Nephron (organoid): ENCODE measurements at regions not wholly inside any gene's neighbourhood (a gene's known extent, or its start where the extent isn't known, plus 50 kb on each side); places are given as distances from the start of the nearest gene placed in this dataset.
A peak's percentile ranks its signal among the peaks of the same experiment; 100 is the strongest.

Source experiments
- H3K27ac Mint-ChIP-seq, 3 experiments: 2 replicates each; pipeline ENCODE4 v1.8.0; 2020; ENCODE audit warnings: mixed read lengths in 3 of 3, mild to moderate bottlenecking in 2 of 3, moderate library complexity in 1 of 3
- H3K27me3 Mint-ChIP-seq: 2 replicates; pipeline ENCODE4 v1.8.0; 2021; ENCODE audit warnings: low read depth, mild to moderate bottlenecking, moderate library complexity, mixed read lengths
- H3K36me3 Mint-ChIP-seq: 2 replicates; pipeline ENCODE4 v1.8.0; 2020; ENCODE audit warnings: low read depth, mixed read lengths
- H3K4me1 Mint-ChIP-seq: 2 replicates; pipeline ENCODE4 v1.8.0; 2020; ENCODE audit warnings: mixed read lengths
- H3K4me3 Mint-ChIP-seq, 3 experiments: 2 replicates each; pipeline ENCODE4 v1.8.0; 2020; ENCODE audit warnings: mild to moderate bottlenecking in 3 of 3, mixed read lengths in 3 of 3, moderate library complexity in 2 of 3
- H3K9me3 Mint-ChIP-seq: 2 replicates; pipeline ENCODE4 v1.8.0; 2020; ENCODE audit warnings: mixed read lengths
- CTCF ChIP-seq, 3 experiments: fragments of 200-600 bp; sonication (generic); IDR thresholded peaks; one replicate each; pipeline ENCODE4 v1.5.0; 2021; ENCODE audit warnings: antibody characterized with exemption in 3 of 3; ENCODE audit not compliant: unreplicated experiment in 3 of 3

GRCh38 chr11:97746818-97747217 lies 1273.9 kb upstream of the CNTN5 start:
- H3K36me3 Mint-ChIP-seq, result no peaks in the 10 kb centered on the region
- H3K4me3 Mint-ChIP-seq, result no peak overlapping the region
- peaks cover 6% of the 10 kb centered on the region for H3K4me1 Mint-ChIP-seq
- H3K27me3 Mint-ChIP-seq, result no peaks in the 10 kb centered on the region
- H3K27ac Mint-ChIP-seq, result peak overlapping the region; percentile 37 to 70 (median 56)
- no peak for TF ChIP-seq CTCF (IDR thresholded peaks at IDR 0.05; ENCODE audit: unreplicated experiment in 3 of 3)
- H3K9me3 Mint-ChIP-seq, result peaks cover 7% of the 10 kb centered on the region

GRCh38 chr11:97751405-97751804 lies 1269.3 kb upstream of the CNTN5 start:
- Mint-ChIP-seq H3K9me3 (no peaks in the 10 kb centered on the region), H3K4me3 (no peak overlapping the region), H3K4me1 (peaks cover 6% of the 10 kb centered on the region), H3K36me3 (no peaks in the 10 kb centered on the region), H3K27ac (no peak overlapping the region), H3K27me3 (no peaks in the 10 kb centered on the region)
- TF ChIP-seq CTCF (IDR thresholded peaks at IDR 0.05; ENCODE audit: unreplicated experiment in 3 of 3), result no peak

- no peaks in the 10 kb centered on the region for H3K9me3 Mint-ChIP-seq
- TF ChIP-seq CTCF (IDR thresholded peaks at IDR 0.05; ENCODE audit: unreplicated experiment in 3 of 3), result no peak
- H3K27ac Mint-ChIP-seq, result no peak overlapping the region
- no peaks in the 10 kb centered on the region for H3K27me3 Mint-ChIP-seq
- peaks cover under 1% of the 10 kb centered on the region for H3K4me1 Mint-ChIP-seq
- H3K36me3 Mint-ChIP-seq, result no peaks in the 10 kb centered on the region
- no peak overlapping the region for H3K4me3 Mint-ChIP-seq
These were observed 1268.8 kb upstream of the CNTN5 start for GRCh38 chr11:97751952-97752351.

- Mint-ChIP-seq H3K4me3 (no peak overlapping the region), H3K4me1 (no peaks in the 10 kb centered on the region), H3K36me3 (no peaks in the 10 kb centered on the region), H3K27me3 (no peaks in the 10 kb centered on the region), H3K9me3 (no peaks in the 10 kb centered on the region), H3K27ac (no peak overlapping the region)
- no peak for TF ChIP-seq CTCF (IDR thresholded peaks at IDR 0.05; ENCODE audit: unreplicated experiment in 3 of 3)
These were observed 1265.8 kb upstream of the CNTN5 start for GRCh38 chr11:97754976-97755375.

- H3K4me3 Mint-ChIP-seq, result no peak overlapping the region
- no peaks in the 10 kb centered on the region for H3K9me3 Mint-ChIP-seq
- no peak overlapping the region for H3K27ac Mint-ChIP-seq
- H3K36me3 Mint-ChIP-seq, result no peaks in the 10 kb centered on the region
- no peaks in the 10 kb centered on the region for H3K4me1 Mint-ChIP-seq
- no peaks in the 10 kb centered on the region for H3K27me3 Mint-ChIP-seq
- TF ChIP-seq CTCF (IDR thresholded peaks at IDR 0.05; ENCODE audit: unreplicated experiment in 3 of 3), result no peak
These were observed 1264.0 kb upstream of the CNTN5 start for GRCh38 chr11:97756571-97757335.

GRCh38 chr11:97761175-97761574 lies 1259.6 kb upstream of the CNTN5 start:
- Mint-ChIP-seq H3K27me3 (no peaks in the 10 kb centered on the region), H3K9me3 (no peaks in the 10 kb centered on the region), H3K27ac (no peak overlapping the region), H3K36me3 (no peaks in the 10 kb centered on the region), H3K4me1 (no peaks in the 10 kb centered on the region), H3K4me3 (no peak overlapping the region)
- no peak for TF ChIP-seq CTCF (IDR thresholded peaks at IDR 0.05; ENCODE audit: unreplicated experiment in 3 of 3)
